ENCODE measurements at regions not wholly inside any gene's neighbourhood (a gene's known extent, or its start where the extent isn't known, plus 50 kb on each side); places are given as distances from the start of the nearest gene placed in this dataset.

GRCh38 chr1:224791362-224791941 is 138.0 kb upstream of the DNAH14 start:
- no peak overlapping the region for H3K27ac ChIP-seq
- TF ChIP-seq ZFX (IDR thresholded peaks at IDR 0.05; ENCODE audit: borderline replicate concordance) (no peak), CTCF (IDR thresholded peaks at IDR 0.05) (no peak)

GRCh38 chr1:224795591-224795990 is 133.9 kb upstream of the DNAH14 start:
- H3K27ac ChIP-seq = no peak overlapping the region
- TF ChIP-seq ZFX (IDR thresholded peaks at IDR 0.05; ENCODE audit: borderline replicate concordance) = no peak
- no peak for TF ChIP-seq CTCF (IDR thresholded peaks at IDR 0.05)

- H3K27ac ChIP-seq = no peak overlapping the region
- TF ChIP-seq ZFX (IDR thresholded peaks at IDR 0.05; ENCODE audit: borderline replicate concordance) = no peak
- no peak for TF ChIP-seq CTCF (IDR thresholded peaks at IDR 0.05)
Measured at GRCh38 chr1:224799083-224799482, 130.4 kb upstream of the DNAH14 start.

GRCh38 chr1:224800486-224801119 is 128.9 kb upstream of the DNAH14 start:
- TF ChIP-seq CTCF (IDR thresholded peaks at IDR 0.05) (no peak), ZFX (IDR thresholded peaks at IDR 0.05; ENCODE audit: borderline replicate concordance) (no peak)
- no peak overlapping the region for H3K27ac ChIP-seq

- TF ChIP-seq CTCF (IDR thresholded peaks at IDR 0.05) (no peak), ZFX (IDR thresholded peaks at IDR 0.05; ENCODE audit: borderline replicate concordance) (no peak)
- no peak overlapping the region for H3K27ac ChIP-seq
Measured at GRCh38 chr1:224801844-224802490, 127.5 kb upstream of the DNAH14 start.

GRCh38 chr1:224802617-224803016 is 126.9 kb upstream of the DNAH14 start:
- TF ChIP-seq CTCF (IDR thresholded peaks at IDR 0.05) = no peak
- no peak for TF ChIP-seq ZFX (IDR thresholded peaks at IDR 0.05; ENCODE audit: borderline replicate concordance)
- no peak overlapping the region for H3K27ac ChIP-seq

- no peak for TF ChIP-seq ZFX (IDR thresholded peaks at IDR 0.05; ENCODE audit: borderline replicate concordance)
- TF ChIP-seq CTCF (IDR thresholded peaks at IDR 0.05) = no peak
- H3K27ac ChIP-seq = no peak overlapping the region
Measured at GRCh38 chr1:224804220-224804619, 125.3 kb upstream of the DNAH14 start.
